Lower leg skin (tissue), 4 donors: ENCODE measurements at regions not wholly inside any gene's neighbourhood (a gene's known extent, or its start where the extent isn't known, plus 50 kb on each side); places are given as distances from the start of the nearest gene placed in this dataset.
"Not testable (repeated sequence)": the region's sequence is repeated elsewhere in the genome, so short reads cannot be mapped to it uniquely, and the experiment has no call there.

Experiments
- DNase-seq, 2 donors: peaks; one replicate each; pipeline ENCODE4 v3.0.0-alpha.2; 2019; ENCODE audit warnings: low spot score in 2 of 2
- H3K4me3 ChIP-seq: fragments of 200-600 bp; sonication (generic); 2 replicates; pipeline ENCODE4 v1.5.1; 2017; ENCODE audit warnings: mild to moderate bottlenecking, low read depth; ENCODE audit not compliant: poor library complexity, severe bottlenecking
- POLR2A ChIP-seq, 2 donors: fragments of 450-650 bp; IDR thresholded peaks; one replicate each; pipeline ENCODE4 v1.6.1; 2016 to 2017; ENCODE audit warnings: antibody characterized with exemption in 2 of 2, mild to moderate bottlenecking in 1 of 2, moderate library complexity in 1 of 2
- WGBS, 2 donors: methylation state at CpG; one replicate each; pipeline ENCODE4 v1.1.5; 2018; 5-methylcytosine and 5-hydroxymethylcytosine counted together
- intact Hi-C: fragments of 100-400 bp; cut with DNase I; formaldehyde crosslinking; loops from one replicate; pipeline ENCODE4 v1.15.0; 2023; ENCODE audit warnings: low total_unique reads
- TF ChIP-seq, protein P1 (sequence below), 3 donors: fragments of 450-650 bp; IDR thresholded peaks; one replicate each; pipeline ENCODE4 v1.5.1; 2016; ENCODE audit warnings: antibody characterized with exemption in 3 of 3, mild to moderate bottlenecking in 3 of 3, moderate library complexity in 2 of 3

DNA sequence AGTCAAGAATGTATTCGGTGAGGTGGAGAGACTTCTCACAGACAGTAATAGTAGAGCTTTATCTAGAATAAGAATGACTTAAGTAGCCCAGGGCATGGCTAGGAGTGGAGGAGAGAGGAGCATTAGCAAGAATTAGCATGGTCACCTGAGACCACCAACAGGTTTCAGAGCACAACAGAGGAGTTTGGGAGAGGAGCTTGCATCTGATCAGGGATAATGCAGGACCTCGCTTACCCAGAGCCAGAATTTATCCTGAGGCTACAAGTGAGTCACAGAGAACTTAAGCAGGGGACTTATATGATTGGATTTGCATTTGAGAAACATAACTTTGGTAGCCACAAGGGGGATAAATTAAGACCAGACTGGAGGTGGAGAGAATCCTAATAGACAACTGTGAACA is 102.1 kb upstream of the FNDC3A start:
- no peak for DNase-seq
- intact Hi-C loops, result no loop called here
- no peak overlapping the region for H3K4me3 ChIP-seq
- TF ChIP-seq POLR2A (IDR thresholded peaks at IDR 0.05), result no peak
- TF ChIP-seq, protein P1, sequence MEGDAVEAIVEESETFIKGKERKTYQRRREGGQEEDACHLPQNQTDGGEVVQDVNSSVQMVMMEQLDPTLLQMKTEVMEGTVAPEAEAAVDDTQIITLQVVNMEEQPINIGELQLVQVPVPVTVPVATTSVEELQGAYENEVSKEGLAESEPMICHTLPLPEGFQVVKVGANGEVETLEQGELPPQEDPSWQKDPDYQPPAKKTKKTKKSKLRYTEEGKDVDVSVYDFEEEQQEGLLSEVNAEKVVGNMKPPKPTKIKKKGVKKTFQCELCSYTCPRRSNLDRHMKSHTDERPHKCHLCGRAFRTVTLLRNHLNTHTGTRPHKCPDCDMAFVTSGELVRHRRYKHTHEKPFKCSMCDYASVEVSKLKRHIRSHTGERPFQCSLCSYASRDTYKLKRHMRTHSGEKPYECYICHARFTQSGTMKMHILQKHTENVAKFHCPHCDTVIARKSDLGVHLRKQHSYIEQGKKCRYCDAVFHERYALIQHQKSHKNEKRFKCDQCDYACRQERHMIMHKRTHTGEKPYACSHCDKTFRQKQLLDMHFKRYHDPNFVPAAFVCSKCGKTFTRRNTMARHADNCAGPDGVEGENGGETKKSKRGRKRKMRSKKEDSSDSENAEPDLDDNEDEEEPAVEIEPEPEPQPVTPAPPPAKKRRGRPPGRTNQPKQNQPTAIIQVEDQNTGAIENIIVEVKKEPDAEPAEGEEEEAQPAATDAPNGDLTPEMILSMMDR (IDR thresholded peaks at IDR 0.05), result no peak
- 39 to 45% methylated on average over 2 of the region's 2 CpGs for WGBS, 2 donors

DNA sequence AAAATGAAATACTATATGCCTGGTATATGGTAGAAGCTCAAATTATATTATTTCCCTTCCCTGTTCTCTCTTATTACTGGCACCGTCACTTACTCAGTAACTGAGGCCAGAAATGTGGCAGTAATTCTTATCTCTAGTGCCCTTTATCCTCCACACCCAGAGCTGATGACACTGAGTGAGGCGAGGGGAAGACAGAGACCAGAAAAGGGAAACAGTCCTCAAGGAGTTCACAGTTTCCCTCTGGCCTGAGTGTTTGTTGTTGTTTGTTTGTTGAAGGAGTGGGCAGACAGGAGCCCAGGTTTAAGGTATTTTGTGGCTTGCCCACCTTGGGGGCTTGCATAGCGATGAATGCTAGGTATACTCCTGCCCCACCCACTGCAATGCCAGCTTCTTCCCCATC is 101.5 kb upstream of the FNDC3A start:
- 64 to 65% methylated on average over 3 of the region's 3 CpGs for WGBS, 2 donors
- TF ChIP-seq, protein P1 (IDR thresholded peaks at IDR 0.05), result no peak
- no peak for DNase-seq
- intact Hi-C loops, result no loop called here
- no peak overlapping the region for H3K4me3 ChIP-seq

DNA sequence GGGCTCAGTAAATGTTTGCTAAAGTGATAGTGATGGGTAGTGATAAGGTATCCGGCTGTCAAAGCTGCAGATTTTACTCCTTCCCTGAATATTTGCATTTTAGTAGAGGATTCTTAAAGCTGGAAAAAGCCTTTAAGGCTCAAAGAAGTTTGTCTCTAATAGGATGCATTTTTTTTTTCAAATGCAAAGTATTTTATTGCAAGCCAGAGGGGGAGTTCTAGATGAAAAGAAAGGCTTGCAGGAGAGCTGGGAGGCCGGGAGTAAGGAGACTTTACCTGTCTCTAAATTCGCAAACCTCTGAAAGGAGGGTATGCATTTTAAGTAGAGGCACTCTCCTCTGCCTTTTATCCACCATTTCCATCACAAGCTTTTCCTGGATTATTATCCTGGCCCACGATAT is 100.7 kb upstream of the FNDC3A start:
- WGBS, 2 donors, result 36 to 40% methylated on average over 4 of the region's 4 CpGs

DNA sequence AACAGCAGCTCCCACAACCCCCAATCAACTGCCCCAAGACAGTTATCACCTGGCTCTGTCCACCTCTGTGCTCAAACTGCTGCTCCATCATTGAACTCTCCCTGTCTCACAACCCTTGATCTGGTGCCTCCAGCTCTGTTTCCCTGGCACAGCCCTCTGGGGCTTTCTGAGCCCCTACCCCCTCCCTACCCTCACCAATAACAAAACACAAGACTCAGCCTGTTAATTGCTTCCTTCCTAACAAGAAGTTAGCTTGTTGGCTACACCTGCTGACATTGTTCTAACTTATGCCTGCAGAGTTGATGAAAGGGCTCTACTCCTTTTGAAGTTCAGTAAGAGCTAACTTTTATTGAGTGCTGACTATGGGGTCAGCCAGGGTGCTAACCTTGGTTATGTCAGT is 99.4 kb upstream of the FNDC3A start:
- DNase-seq, result no peak
- H3K4me3 ChIP-seq, result no peak overlapping the region
- no peak for TF ChIP-seq POLR2A (IDR thresholded peaks at IDR 0.05)
- TF ChIP-seq, protein P1 (IDR thresholded peaks at IDR 0.05), result no peak
- intact Hi-C loops, result no loop called here

More for the DNA sequence above, 100.7 kb upstream of the FNDC3A start:
- no peak overlapping the region for H3K4me3 ChIP-seq
- DNase-seq, result no peak
- no peak for TF ChIP-seq POLR2A (IDR thresholded peaks at IDR 0.05)
- TF ChIP-seq, protein P1 (IDR thresholded peaks at IDR 0.05), result no peak
- intact Hi-C loops, result no loop called here

DNA sequence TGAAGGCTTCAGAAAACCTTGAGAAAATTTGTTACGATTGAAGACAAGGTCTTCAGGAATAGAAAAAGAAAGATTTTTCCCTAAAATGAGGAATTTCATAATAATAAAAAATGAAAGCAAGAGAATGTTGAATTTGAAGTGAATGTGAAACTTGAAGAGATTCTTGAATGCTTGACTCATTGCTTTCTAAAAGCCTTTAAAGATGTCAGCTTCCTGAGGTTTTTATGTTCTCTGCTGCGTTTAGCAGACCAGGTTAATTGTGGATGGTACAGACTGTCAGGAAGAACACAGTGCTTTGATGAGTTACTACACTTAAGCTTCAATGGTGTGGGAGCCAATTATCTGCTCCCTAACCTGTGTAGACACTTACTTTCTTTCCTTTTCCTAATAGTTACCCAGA is 96.3 kb upstream of the FNDC3A start:
- WGBS, 2 donors, result 55 to 57% methylated on average over 2 of the region's 2 CpGs
- TF ChIP-seq, protein P1 (IDR thresholded peaks at IDR 0.05), result no peak
- no peak for TF ChIP-seq POLR2A (IDR thresholded peaks at IDR 0.05)

DNA sequence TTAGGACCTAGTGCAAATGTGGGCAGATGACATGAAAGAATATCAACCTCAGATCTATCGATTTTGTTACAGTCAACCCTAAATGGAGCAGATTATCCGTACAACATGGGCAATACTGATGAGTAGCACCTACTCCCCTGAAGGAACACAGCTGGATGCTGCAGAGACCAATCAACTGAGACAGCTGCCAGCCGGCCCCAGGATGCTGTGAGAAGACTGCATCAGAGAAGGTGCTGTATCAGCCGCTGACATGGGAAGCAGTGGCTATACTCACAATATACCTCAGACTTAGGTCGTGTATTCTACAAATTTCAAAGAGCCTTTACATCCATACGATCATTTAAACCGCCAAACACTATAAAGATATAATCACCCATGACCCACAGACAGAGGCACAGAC is 95.9 kb upstream of the FNDC3A start:
- WGBS, 2 donors, result 74 to 76% methylated on average over 7 of the region's 7 CpGs
- no peak overlapping the region for H3K4me3 ChIP-seq
- no peak for TF ChIP-seq POLR2A (IDR thresholded peaks at IDR 0.05)
- TF ChIP-seq, protein P1 (IDR thresholded peaks at IDR 0.05), result no peak
- intact Hi-C loops, result no loop called here
- DNase-seq, result no peak

More for the DNA sequence above, 96.3 kb upstream of the FNDC3A start:
- H3K4me3 ChIP-seq, result no peak overlapping the region
- DNase-seq, result no peak
- intact Hi-C loops, result no loop called here

DNA sequence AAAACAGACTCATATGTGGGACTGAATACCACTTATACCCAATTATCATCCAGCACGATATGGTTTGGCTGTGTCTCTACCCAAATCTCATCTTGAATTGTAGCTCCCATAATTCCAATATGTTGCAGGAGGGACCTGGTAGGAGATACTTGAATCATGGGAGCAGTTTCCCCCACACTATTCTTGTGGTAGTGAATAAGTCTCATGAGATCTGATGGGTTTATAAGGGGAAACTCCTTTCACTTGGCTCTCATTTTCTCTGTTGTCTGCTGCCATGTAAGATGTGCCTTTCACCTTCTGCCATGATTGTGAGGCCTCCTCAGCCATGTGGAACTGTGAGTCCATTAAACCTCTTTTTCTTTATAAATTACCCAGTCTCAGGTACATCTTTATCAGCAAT is 91.9 kb upstream of the FNDC3A start:
- intact Hi-C loops, DNase-seq, H3K4me3 ChIP-seq: not testable (repeated sequence)
- 81 to 84% methylated on average over 1 of the region's 1 CpG for WGBS, 2 donors
